GM19328 (cell line): ENCODE measurements at regions not wholly inside any gene's neighbourhood (a gene's known extent, or its start where the extent isn't known, plus 50 kb on each side); places are given as distances from the start of the nearest gene placed in this dataset.
"Not testable (repeated sequence)": the region's sequence is repeated elsewhere in the genome, so short reads cannot be mapped to it uniquely, and the experiment has no call there.

ENCODE experiments used
- ATAC-seq: cut with Tn5 transposase; IDR thresholded peaks from one replicate; pipeline ENCODE4 v1.9.1; 2021; ENCODE audit warnings: mild to moderate bottlenecking, moderate library complexity; ENCODE audit not compliant: unreplicated experiment

GRCh38 chr3:36063992-36064391, 316.3 kb upstream of the STAC start:
- ATAC-seq, result no peak

GRCh38 chr3:36065321-36065720, 315.0 kb upstream of the STAC start:
- no peak for ATAC-seq

GRCh38 chr3:36075491-36075890, 304.8 kb upstream of the STAC start:
- no peak for ATAC-seq

GRCh38 chr3:36077320-36077719, 303.0 kb upstream of the STAC start:
- ATAC-seq, result no peak

- ATAC-seq, result not testable (repeated sequence)
Measured at GRCh38 chr3:36082958-36083357, 297.3 kb upstream of the STAC start.

GRCh38 chr3:36095238-36095637, 285.1 kb upstream of the STAC start:
- no peak for ATAC-seq

- ATAC-seq, result no peak
Measured at GRCh38 chr3:36097209-36097608, 283.1 kb upstream of the STAC start.

- no peak for ATAC-seq
Measured at GRCh38 chr3:36114353-36114752, 266.0 kb upstream of the STAC start.

GRCh38 chr3:36124118-36124796, 256.0 kb upstream of the STAC start:
- ATAC-seq, result no peak

GRCh38 chr3:36132214-36132613, 248.1 kb upstream of the STAC start:
- ATAC-seq, result no peak

GRCh38 chr3:36135863-36136262, 244.4 kb upstream of the STAC start:
- no peak for ATAC-seq

- no peak for ATAC-seq
Measured at GRCh38 chr3:36142746-36143145, 237.6 kb upstream of the STAC start.

- ATAC-seq, result no peak
Measured at GRCh38 chr3:36146404-36146803, 233.9 kb upstream of the STAC start.

- no peak for ATAC-seq
Measured at GRCh38 chr3:36147934-36148558, 232.3 kb upstream of the STAC start.

GRCh38 chr3:36149447-36149865, 230.8 kb upstream of the STAC start:
- no peak for ATAC-seq

GRCh38 chr3:36155515-36155914, 224.8 kb upstream of the STAC start:
- ATAC-seq, result no peak

- ATAC-seq, result no peak
Measured at GRCh38 chr3:36164400-36164799, 215.9 kb upstream of the STAC start.

- ATAC-seq, result no peak
Measured at GRCh38 chr3:36165509-36166290, 214.6 kb upstream of the STAC start.

- ATAC-seq, result no peak
Measured at GRCh38 chr3:36166477-36166876, 213.8 kb upstream of the STAC start.

GRCh38 chr3:36172699-36173098, 207.6 kb upstream of the STAC start:
- ATAC-seq, result no peak

GRCh38 chr3:36175113-36175812, 205.0 kb upstream of the STAC start:
- ATAC-seq, result no peak
